OCI-LY7 (cell line): ENCODE measurements at regions not wholly inside any gene's neighbourhood (a gene's known extent, or its start where the extent isn't known, plus 50 kb on each side); places are given as distances from the start of the nearest gene placed in this dataset.
"Not testable (repeated sequence)": the region's sequence is repeated elsewhere in the genome, so short reads cannot be mapped to it uniquely, and the experiment has no call there.

Source experiments
- EZH2phosphoT487 ChIP-seq: fragments of 200-600 bp; sonication (generic); IDR thresholded peaks from 2 replicates; pipeline ENCODE4 v1.6.1; 2018; ENCODE audit warnings: low read depth, borderline replicate concordance, mild to moderate bottlenecking, mixed run types, antibody characterized with exemption, low read length, moderate library complexity, mixed read lengths
- TF ChIP-seq, protein P1 (sequence below): fragments of 200-600 bp; sonication (generic); conservative IDR thresholded peaks from 2 replicates; pipeline ENCODE4 v1.5.1; 2014; ENCODE audit warnings: mild to moderate bottlenecking, antibody characterized with exemption, low read length, moderate library complexity, mixed read lengths

DNA sequence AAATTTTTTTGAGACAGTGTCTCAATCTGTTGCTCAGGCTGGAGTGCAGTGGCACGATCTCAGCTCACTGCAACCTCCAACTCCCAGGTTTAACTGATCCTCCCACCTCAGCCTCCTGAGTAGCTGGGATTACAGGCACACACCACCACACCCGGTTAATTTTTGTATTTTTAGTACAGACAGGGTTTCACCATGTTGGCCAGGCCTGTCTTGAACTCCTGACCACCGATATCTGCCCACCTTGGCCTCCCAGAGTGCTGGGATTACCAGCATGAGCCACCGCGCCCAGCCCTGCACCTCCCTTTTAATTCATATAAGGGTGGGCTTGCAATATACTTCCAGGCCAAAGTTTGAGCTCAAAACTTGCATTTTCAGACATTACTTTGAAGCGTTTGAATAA is 223.9 kb downstream of the CRLF2 start:
- TF ChIP-seq, protein P1, sequence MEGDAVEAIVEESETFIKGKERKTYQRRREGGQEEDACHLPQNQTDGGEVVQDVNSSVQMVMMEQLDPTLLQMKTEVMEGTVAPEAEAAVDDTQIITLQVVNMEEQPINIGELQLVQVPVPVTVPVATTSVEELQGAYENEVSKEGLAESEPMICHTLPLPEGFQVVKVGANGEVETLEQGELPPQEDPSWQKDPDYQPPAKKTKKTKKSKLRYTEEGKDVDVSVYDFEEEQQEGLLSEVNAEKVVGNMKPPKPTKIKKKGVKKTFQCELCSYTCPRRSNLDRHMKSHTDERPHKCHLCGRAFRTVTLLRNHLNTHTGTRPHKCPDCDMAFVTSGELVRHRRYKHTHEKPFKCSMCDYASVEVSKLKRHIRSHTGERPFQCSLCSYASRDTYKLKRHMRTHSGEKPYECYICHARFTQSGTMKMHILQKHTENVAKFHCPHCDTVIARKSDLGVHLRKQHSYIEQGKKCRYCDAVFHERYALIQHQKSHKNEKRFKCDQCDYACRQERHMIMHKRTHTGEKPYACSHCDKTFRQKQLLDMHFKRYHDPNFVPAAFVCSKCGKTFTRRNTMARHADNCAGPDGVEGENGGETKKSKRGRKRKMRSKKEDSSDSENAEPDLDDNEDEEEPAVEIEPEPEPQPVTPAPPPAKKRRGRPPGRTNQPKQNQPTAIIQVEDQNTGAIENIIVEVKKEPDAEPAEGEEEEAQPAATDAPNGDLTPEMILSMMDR = not testable (repeated sequence)
- TF ChIP-seq EZH2phosphoT487 = not testable (repeated sequence)
